Motor neuron (in vitro differentiated cells): ENCODE measurements at regions not wholly inside any gene's neighbourhood (a gene's known extent, or its start where the extent isn't known, plus 50 kb on each side); places are given as distances from the start of the nearest gene placed in this dataset.

Experiments used
- ATAC-seq, 8 experiments: fragments of 200-7000 bp; cut with Tn5 transposase; replicated peaks in 6 of 8; 2 replicates each; pipeline ENCODE4 v1.8.0; 2021; ENCODE audit warnings: mild to moderate bottlenecking in 8 of 8, moderate library complexity in 8 of 8
- H3K27ac ChIP-seq, 2 donors: fragments of 250-450 bp; sonication (Bioruptor Pico); 2 replicates each; pipeline ENCODE4 v1.9.0; 2021; ENCODE audit warnings: antibody characterized with exemption in 2 of 2, mild to moderate bottlenecking in 2 of 2, moderate library complexity in 1 of 2
- H3K4me1 ChIP-seq, 2 donors: fragments of 250-450 bp; sonication (Bioruptor Pico); replicated peaks in 1 of 2; 2 replicates each; pipeline ENCODE4 v1.6.1; 2021; ENCODE audit warnings: antibody characterized with exemption in 2 of 2, mild to moderate bottlenecking in 2 of 2, moderate library complexity in 1 of 2
- H3K4me3 ChIP-seq, 5 donors: fragments of 250-450 bp; sonication (Bioruptor Pico); 2 replicates each; pipeline ENCODE4 v1.9.0; 2021; ENCODE audit warnings: antibody characterized with exemption in 5 of 5, mild to moderate bottlenecking in 5 of 5, moderate library complexity in 4 of 5
- WGBS, 10 experiments: fragments of 450-650 bp; shearing (Covaris generic); methylation state at CpG; one replicate each; pipeline ENCODE4 v1.0.0; 2022; 5-methylcytosine and 5-hydroxymethylcytosine counted together
- in situ Hi-C, 9 experiments: fragments of 400-800 bp; cut with MboI; loops; one replicate each; pipeline ENCODE4 v1.15.0; 2021; ENCODE audit warnings: low sequenced_read_pairs in 9 of 9, low pct_unique_long_range_greater_than_20kb in 2 of 9; ENCODE audit not compliant: unreplicated experiment in 9 of 9

DNA sequence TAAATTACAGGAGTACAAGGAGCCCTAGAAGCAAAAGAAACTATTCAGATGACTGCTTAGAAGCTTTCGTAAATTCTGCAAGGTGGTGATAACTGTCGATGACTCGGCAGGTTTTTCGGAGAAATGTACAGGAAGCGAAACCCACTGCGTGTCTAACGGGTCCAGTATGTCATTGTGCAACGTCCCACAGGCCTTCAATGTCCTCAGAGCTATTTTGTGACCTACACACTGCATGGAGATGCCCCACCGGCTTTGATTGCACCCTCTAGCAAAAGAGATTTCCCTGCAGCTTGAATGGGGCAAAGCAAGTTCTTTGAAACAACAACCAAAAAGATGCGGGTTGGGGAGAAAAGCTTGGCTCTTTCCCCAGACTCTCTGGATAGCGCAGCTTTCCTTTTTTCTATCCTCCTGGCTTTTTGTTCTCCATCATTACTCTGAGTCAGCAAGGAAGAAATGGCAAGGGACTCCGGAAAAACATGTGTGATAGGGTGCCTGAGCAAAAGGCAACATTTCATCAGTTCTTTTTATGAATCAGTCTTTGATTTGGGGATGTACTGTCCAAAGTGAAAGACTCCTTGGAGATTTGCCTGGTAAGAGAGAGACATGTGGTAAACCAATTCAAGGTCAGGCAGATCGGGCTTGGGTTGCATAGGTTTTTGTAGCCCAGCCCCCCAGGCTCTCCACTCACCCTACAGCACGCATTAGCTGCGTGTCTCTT is 112.0 kb upstream of the TBL1X start:
- ATAC-seq, result peak in 4 of 8 experiments; percentile 18 to 63 (median 36)
- H3K27ac ChIP-seq, result no peak overlapping the region
- H3K4me1 ChIP-seq, result peaks cover 20 to 24% of the 10 kb centered on the region in 2 donors
- 0 to 90% (median 47%) methylated on average over 1 to 13 of the region's 15 CpGs; no CpG with 5 or more reads in 3 of the 10 experiments for WGBS, 10 experiments
- in situ Hi-C loops, result no loop called here
- no peak overlapping the region for H3K4me3 ChIP-seq

DNA sequence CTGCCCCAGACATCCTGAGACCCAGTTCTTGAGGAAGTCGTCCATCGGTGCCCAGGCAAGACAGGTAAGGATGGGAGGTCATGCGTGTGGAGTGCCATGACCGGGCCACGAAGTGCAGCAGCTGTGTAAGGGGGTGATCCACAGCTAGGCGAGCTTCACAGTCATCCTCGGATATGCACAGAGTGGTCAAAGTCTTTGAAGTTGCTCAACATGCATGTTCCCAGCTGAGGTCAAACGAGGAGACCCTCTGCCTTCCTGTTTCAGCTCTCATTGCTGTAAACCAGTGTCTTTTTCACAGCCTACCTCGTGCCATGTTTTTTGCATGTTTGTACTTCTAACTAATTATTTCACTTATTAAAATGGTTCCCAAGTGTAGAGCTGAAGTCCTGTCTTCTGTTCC is 109.9 kb upstream of the TBL1X start:
- Histone ChIP-seq H3K27ac (no peak overlapping the region), H3K4me3 (no peak overlapping the region), H3K4me1 (peaks cover 16 to 18% of the 10 kb centered on the region in 2 donors)
- ATAC-seq, result no peak
- in situ Hi-C loops, result no loop called here
- WGBS, 10 experiments, result 45 to 89% (median 71%) methylated on average over 1 to 8 of the region's 9 CpGs; no CpG with 5 or more reads in 6 of the 10 experiments

DNA sequence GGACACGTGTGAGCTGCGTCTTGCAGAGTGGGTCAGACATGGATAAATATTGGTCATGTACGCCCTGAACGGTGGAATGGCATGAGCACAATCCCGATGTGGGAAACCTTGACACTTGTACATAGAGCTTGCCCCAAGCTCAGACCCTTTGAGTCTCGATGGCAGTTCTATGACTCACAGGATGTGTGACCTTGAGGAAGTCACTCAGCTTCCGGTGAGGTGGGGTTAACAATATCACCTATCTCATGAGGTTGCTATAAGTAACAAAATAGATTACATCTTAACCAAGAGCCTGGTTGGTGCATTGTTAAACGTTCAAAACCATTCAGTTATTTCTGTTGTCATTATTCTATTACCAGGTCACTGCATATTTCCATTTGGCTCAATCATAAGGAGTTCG is 109.1 kb upstream of the TBL1X start:
- 69 to 92% methylated on average over 3 to 9 of the region's 9 CpGs; no CpG with 5 or more reads in 8 of the 10 experiments for WGBS, 10 experiments
- no peak for ATAC-seq
- Histone ChIP-seq H3K4me1 (peaks cover 12 to 18% of the 10 kb centered on the region in 2 donors), H3K27ac (no peak overlapping the region), H3K4me3 (no peak overlapping the region)
- in situ Hi-C loops, result no loop called here

DNA sequence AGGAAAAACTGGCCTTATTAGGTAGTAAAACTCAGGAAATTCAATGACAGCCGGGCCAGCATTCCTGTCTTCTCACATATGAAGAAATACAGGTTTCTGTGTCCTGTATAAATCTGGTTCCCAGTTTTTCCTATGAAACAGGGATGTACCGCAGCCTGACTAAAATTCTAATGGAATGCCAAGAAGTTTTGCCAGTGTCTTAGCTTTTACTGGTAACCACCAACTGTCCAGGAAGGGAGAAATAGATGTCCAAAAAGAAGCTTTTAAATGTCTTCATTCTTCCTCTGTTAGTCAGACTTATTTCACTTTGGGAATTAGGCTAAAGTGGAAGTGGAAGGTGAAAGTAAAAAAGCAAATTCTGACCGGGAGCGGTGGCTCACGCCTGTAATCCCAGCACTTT is 108.0 kb upstream of the TBL1X start:
- Histone ChIP-seq H3K4me1 (peaks cover 12 to 18% of the 10 kb centered on the region in 2 donors), H3K27ac (no peak overlapping the region), H3K4me3 (no peak overlapping the region)
- 6 to 100% (median 92%) methylated on average over 1 to 5 of the region's 5 CpGs; no CpG with 5 or more reads in 4 of the 10 experiments for WGBS, 10 experiments
- no peak for ATAC-seq
- in situ Hi-C loops, result no loop called here

DNA sequence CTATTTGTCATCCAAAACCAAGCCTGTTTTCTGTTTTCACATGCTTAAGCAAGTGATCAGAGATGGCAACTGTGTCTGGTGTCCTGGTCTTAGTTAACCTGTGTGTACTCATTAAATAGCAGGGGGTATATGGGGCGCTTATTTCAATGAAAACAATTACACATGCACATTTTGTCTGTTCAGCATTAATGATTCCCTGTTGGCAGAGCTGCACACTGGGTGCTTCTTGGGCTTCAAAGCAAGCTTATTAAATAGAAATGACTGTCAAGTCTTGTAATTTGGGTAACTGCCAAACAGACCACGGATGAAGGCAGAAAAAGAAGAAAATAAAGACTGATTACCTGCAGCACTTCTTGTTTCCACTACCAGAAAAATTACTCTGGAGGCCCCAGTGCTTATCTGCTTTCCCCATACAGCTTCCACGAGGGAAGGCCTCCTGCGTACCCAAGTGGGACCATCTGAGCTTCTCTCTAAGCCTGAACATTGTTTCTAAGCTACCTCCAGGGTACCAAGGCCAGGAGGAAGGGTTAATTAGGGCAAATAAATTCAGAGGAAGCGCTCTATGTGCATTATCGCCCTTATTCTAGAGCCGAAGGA is 107.2 kb upstream of the TBL1X start:
- no peak overlapping the region for H3K27ac ChIP-seq
- WGBS, 10 experiments, result 30 to 100% (median 80%) methylated on average over 1 to 4 of the region's 7 CpGs; no CpG with 5 or more reads in 5 of the 10 experiments
- H3K4me1 ChIP-seq, result peaks cover 9 to 15% of the 10 kb centered on the region in 2 donors
- H3K4me3 ChIP-seq, result no peak overlapping the region
- no peak for ATAC-seq
- in situ Hi-C loops, result no loop called here

DNA sequence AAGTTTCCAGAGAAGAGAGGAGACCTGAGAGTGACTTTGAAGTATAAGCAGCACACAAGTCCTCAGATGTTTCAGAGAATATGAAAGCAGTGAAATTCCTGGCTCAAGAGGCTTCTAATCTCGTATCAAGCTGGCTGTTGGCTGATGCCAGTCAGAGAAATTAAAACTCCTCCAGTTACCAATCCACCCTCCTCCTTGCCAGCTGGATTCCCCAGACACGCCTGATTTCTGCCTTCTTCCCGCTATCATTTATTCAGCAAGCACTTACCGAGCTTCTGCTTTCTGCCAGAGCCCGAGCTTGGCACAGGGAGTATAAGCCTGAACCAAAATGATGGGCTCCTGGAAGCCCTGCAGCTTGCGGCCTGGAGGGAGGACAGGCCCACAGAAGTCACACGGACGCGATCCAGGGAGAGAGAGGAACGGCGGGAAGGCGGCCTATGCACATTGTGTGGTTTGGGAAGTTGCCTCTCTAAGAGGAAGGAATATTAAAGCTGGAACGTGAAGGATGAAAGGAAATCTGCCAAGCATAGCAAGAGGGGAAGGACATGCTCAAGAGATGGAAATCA is 102.4 kb upstream of the TBL1X start:
- WGBS, 10 experiments, result 74 to 100% (median 91%) methylated on average over 1 to 13 of the region's 13 CpGs; no CpG with 5 or more reads in 5 of the 10 experiments
- H3K27ac ChIP-seq, result no peak overlapping the region
- no peak overlapping the region for H3K4me3 ChIP-seq
- no peaks in the 10 kb centered on the region for H3K4me1 ChIP-seq
- in situ Hi-C loops, result no loop called here
- no peak for ATAC-seq

DNA sequence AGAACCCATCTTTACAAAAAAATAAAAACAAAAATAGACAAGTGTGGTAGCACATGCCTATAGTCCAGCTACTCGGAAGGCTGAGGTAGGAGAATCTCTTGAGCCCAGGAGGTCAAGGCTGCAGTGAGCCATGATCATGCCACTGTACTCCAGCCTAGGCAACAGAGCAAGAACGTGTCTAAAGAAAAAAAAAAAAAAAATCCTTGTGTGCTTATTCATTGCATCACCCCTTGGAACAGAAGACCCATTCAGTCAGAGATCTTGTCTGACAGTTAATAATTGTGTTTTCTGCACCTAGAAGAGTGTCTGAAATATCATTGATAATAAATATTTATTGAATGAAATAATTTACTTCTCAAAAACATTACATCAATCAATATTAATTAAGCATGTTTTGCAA is 97.4 kb upstream of the TBL1X start:
- no peak overlapping the region for H3K4me3 ChIP-seq
- peak in 4 of 8 experiments; percentile 46 to 70 (median 57) for ATAC-seq
- WGBS, 10 experiments, result 40 to 73% (median 57%) methylated on average over 1 to 2 of the region's 2 CpGs; no CpG with 5 or more reads in 7 of the 10 experiments
- in situ Hi-C loops, result no loop called here
- H3K27ac ChIP-seq, result no peak overlapping the region
- H3K4me1 ChIP-seq, result peaks cover 0 to 8% of the 10 kb centered on the region in 2 donors

DNA sequence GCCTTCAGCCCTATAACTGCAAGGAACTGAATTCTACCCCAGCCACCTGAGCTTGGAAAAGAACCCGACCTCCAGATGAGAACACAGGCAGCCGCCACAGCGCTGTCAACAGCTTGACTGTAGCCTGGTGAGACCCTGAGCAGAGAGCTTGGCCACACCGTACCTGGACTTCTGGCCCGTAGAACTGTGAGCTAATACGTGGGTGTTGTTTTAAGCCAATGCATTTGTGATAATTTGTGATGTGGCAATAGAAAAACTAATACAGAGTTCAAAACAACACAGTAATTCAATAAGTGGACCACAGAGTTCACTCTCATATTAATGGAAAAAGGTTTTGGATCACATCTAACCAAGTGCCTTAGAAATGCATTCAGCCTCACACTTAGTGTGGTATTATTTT is 96.6 kb upstream of the TBL1X start:
- H3K4me3 ChIP-seq, result no peak overlapping the region
- 20 to 80% (median 30%) methylated on average over 2 to 6 of the region's 6 CpGs; no CpG with 5 or more reads in 7 of the 10 experiments for WGBS, 10 experiments
- peaks cover 0 to 8% of the 10 kb centered on the region in 2 donors for H3K4me1 ChIP-seq
- H3K27ac ChIP-seq, result no peak overlapping the region
- in situ Hi-C loops, result no loop called here
- ATAC-seq, result no peak

DNA sequence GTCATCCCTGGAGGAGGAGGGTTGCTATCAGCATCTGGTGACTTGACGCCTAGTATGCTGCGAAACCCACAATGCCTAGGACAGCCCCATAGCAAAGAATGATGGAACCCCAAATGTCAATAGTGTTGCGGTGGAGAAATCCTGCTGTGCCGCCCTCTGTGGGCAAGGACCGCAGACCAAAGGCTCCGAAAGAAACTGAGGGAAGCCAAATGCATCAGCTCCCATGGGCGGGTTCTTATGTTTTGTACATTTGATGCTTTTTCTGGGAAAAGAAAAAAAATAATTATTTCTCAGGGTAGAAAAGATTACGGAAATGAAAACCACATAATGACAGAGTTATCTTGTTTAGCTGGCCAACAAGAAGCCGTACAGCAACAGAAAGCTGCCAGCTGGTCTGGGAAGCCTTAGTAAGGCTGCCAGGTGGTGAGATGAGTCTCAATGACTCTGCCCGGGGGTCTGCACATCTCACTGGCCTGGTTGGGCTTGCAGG is 95.0 kb upstream of the TBL1X start:
- ATAC-seq, result no peak
- Histone ChIP-seq H3K4me3 (no peak overlapping the region), H3K27ac (no peak overlapping the region), H3K4me1 (peaks cover 0 to 8% of the 10 kb centered on the region in 2 donors)
- in situ Hi-C loops, result no loop called here
- WGBS, 10 experiments, result 67 to 100% (median 100%) methylated on average over 1 to 3 of the region's 10 CpGs; no CpG with 5 or more reads in 7 of the 10 experiments

DNA sequence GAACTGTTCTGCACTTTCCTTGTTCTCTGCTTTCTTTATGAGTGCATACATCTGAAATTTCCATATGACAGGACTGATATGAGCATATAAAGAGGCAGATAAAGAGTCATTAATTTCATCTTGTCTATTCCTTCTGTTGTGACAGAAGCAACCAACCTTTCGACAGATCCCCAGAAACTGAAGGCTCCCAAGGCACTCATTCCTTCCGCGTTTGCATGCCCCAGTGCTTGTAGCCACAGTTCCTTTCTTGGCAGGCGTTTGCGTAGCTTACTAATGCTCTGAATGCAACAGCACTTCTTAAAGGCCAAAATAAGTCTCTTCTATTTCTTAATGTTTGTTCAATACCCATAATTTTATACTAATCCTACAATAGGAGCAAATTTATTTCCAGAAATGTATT is 94.0 kb upstream of the TBL1X start:
- no peak for ATAC-seq
- Histone ChIP-seq H3K4me3 (no peak overlapping the region), H3K27ac (no peak overlapping the region), H3K4me1 (peaks cover 0 to 8% of the 10 kb centered on the region in 2 donors)
- in situ Hi-C loops, result no loop called here
- 33 to 90% (median 60%) methylated on average over 1 to 5 of the region's 5 CpGs; no CpG with 5 or more reads in 5 of the 10 experiments for WGBS, 10 experiments

DNA sequence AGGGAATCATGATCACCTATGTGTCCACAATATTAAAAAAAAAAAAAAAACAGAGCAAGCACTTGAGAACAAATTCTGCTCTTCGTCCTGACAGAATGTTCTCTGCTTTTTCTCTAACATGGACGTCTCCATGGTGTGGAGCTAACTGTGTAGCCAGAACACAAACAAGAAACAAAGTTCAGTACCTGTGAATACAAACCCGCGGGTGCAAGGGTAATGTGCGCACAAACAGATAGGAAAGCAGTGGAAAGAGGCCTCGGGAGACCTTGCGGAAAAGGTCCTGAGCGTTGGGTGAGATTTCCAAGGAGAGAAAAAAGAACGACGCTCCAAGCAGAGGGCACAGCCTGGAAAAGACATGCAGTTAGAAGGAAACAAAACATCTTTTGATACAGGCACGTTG is 92.0 kb upstream of the TBL1X start:
- 0 to 100% (median 93%) methylated on average over 1 to 9 of the region's 11 CpGs; no CpG with 5 or more reads in 3 of the 10 experiments for WGBS, 10 experiments
- Histone ChIP-seq H3K4me3 (no peak overlapping the region), H3K4me1 (peaks cover 0 to 4% of the 10 kb centered on the region in 2 donors), H3K27ac (no peak overlapping the region)
- in situ Hi-C loops, result no loop called here
- no peak for ATAC-seq

DNA sequence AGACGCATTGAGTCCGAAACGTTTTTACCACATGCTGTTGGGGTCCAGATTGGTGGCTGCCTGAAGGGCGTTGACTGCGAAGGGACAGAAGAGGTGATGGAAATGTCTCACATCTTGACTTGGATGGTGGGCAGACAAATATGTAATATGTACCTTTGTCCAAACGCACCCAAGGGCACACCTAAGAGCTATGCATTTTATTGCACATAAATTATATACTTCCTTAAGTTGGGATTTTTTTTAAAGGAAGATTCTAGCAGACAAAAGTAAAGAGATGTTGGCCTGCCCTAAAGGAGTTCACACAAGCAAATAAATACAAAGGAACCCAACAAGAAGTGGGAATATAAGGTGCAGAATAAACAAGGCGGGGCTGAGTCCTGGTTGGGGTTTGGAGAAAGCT is 91.1 kb upstream of the TBL1X start:
- Histone ChIP-seq H3K4me3 (no peak overlapping the region), H3K27ac (no peak overlapping the region), H3K4me1 (no peaks in the 10 kb centered on the region)
- in situ Hi-C loops, result no loop called here
- no peak for ATAC-seq
- 0 to 88% (median 67%) methylated on average over 1 to 6 of the region's 7 CpGs; no CpG with 5 or more reads in 5 of the 10 experiments for WGBS, 10 experiments

DNA sequence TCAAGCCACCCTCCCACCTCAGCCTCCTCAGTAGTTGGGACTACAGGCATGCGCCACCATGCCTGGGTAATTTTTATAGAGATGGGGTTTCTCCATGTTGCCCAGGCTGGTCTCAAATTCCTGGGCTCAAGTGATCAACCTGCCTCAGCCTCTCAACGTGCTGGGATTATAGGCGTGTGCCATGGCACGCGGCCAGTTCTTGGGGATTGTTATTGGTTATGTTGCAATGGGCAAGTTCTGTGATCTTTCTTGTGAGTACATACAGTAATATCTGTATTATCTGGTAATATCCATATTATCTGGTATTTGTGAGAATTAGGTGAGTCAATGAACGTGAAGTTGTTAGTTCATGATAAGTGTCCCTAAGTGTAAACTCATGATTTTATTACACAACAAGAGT is 90.3 kb upstream of the TBL1X start:
- in situ Hi-C loops, result no loop called here
- H3K4me3 ChIP-seq, result no peak overlapping the region
- WGBS, 10 experiments, result 80 to 100% (median 100%) methylated on average over 1 to 2 of the region's 6 CpGs; no CpG with 5 or more reads in 5 of the 10 experiments

More for the DNA sequence above, 90.3 kb upstream of the TBL1X start:
- H3K27ac ChIP-seq, result no peak overlapping the region
- no peak for ATAC-seq
- no peaks in the 10 kb centered on the region for H3K4me1 ChIP-seq
